HepG2 (cell line): ENCODE measurements at regions not wholly inside any gene's neighbourhood (a gene's known extent, or its start where the extent isn't known, plus 50 kb on each side); places are given as distances from the start of the nearest gene placed in this dataset.
A peak's percentile ranks its signal among the peaks of the same experiment; 100 is the strongest.

Source experiments
- KDM2A ChIP-seq: sonication (generic); formaldehyde crosslinking; IDR thresholded peaks from 2 replicates; pipeline ENCODE4 v1.4.0; 2020; ENCODE audit warnings: low read depth, missing genetic modification reagents, borderline replicate concordance
- NFATC3 ChIP-seq: sonication (generic); formaldehyde crosslinking; IDR thresholded peaks from 2 replicates; pipeline ENCODE4 v1.5.1; 2020; ENCODE audit warnings: mild to moderate bottlenecking, missing genetic modification reagents
- PLRG1 ChIP-seq: fragments of 450-650 bp; conservative IDR thresholded peaks from 2 replicates; pipeline ENCODE4 v1.6.1; 2016
- SP1 ChIP-seq, 2 experiments: fragments of 450-650 bp in 1 of 2; sonication (generic) in 1 of 2; formaldehyde crosslinking in 1 of 2; IDR thresholded peaks; 2 replicates each; pipeline versions ENCODE4 v1.4.0 to v1.6.1; 2016 to 2020; ENCODE audit warnings: missing genetic modification reagents in 1 of 2
- ZBTB2 ChIP-seq: sonication (generic); formaldehyde crosslinking; IDR thresholded peaks from 2 replicates; pipeline ENCODE4 v1.8.0; 2022; ENCODE audit warnings: low read depth, missing genetic modification reagents
- ZNF274 ChIP-seq: sonication (generic); formaldehyde crosslinking; IDR thresholded peaks from 2 replicates; pipeline ENCODE4 v1.5.1; 2020; ENCODE audit warnings: mild to moderate bottlenecking, missing genetic modification reagents
- ZNF512 ChIP-seq: sonication (generic); formaldehyde crosslinking; IDR thresholded peaks from 2 replicates; pipeline ENCODE4 v1.4.0; 2020; ENCODE audit warnings: mild to moderate bottlenecking, missing genetic modification reagents
- ZNF562 ChIP-seq: sonication (generic); formaldehyde crosslinking; IDR thresholded peaks from 2 replicates; pipeline ENCODE4 v1.8.0; 2022; ENCODE audit warnings: missing genetic modification reagents, borderline replicate concordance
- ZNF646 ChIP-seq: sonication (generic); formaldehyde crosslinking; IDR thresholded peaks from 2 replicates; pipeline ENCODE4 v1.9.0; 2021; ENCODE audit warnings: mild to moderate bottlenecking, missing genetic modification reagents
- ZNF687 ChIP-seq: sonication (generic); formaldehyde crosslinking; IDR thresholded peaks from 2 replicates; pipeline ENCODE4 v1.5.1; 2020; ENCODE audit warnings: mild to moderate bottlenecking, missing genetic modification reagents, moderate library complexity
- ZNF691 ChIP-seq: sonication (generic); formaldehyde crosslinking; IDR thresholded peaks from 2 replicates; pipeline ENCODE4 v1.4.0; 2020; ENCODE audit warnings: missing genetic modification reagents, low read depth, mild to moderate bottlenecking, borderline replicate concordance

- no peak for TF ChIP-seq ZNF646 (CRISPR knock-in tag)
- no peak for TF ChIP-seq ZNF562 (CRISPR knock-in tag)
- no peak for TF ChIP-seq ZNF687 (CRISPR knock-in tag)
- no peak for TF ChIP-seq ZBTB2 (CRISPR knock-in tag)
- no peak for TF ChIP-seq NFATC3
- TF ChIP-seq ZNF512 (CRISPR knock-in tag): no peak
- no peak for TF ChIP-seq ZNF274 (CRISPR knock-in tag)
- TF ChIP-seq ZNF691 (CRISPR knock-in tag): peak; percentile 74; the same call in 1 of the 2 replicates
- TF ChIP-seq KDM2A: peak; percentile 57
- no peak for TF ChIP-seq PLRG1
- no peak for TF ChIP-seq SP1 (IDR thresholded peaks at IDR 0.05)
- no peak for TF ChIP-seq SP1 (CRISPR knock-in tag; IDR thresholded peaks at IDR 0.05)
These were observed 54.3 kb upstream of the PPP2R5C start (continued) for GRCh38 chr14:101707068-101707842.
